K562 (cell line): ENCODE measurements at regions not wholly inside any gene's neighbourhood (a gene's known extent, or its start where the extent isn't known, plus 50 kb on each side); places are given as distances from the start of the nearest gene placed in this dataset.

Source experiments
- ATAC-seq: fragments of 200-7000 bp; cut with Tn5 transposase; 3 replicates; pipeline ENCODE4 v1.9.1; 2020; ENCODE audit warnings: moderate library complexity
- BruUV-seq: library from RNA; stranded (reverse); fragments of 400-500 nt; replicated peaks from 2 replicates; lab custom pipeline; 2021; lab: Mats Ljungman, UMichigan
- CTCF ChIA-PET: fragments of 300-600 bp; formaldehyde crosslinking; extraction: SDS; loops from one replicate; lab custom pipeline; 2021; ENCODE audit warnings: low intra/inter-chr PET ratio; lab: Yijun Ruan, JAX
- POLR2A ChIA-PET: fragments of 300-600, 350-650 bp; sonication (Branson Sonifier 250); formaldehyde crosslinking; extraction: SDS; loops from one replicate; lab custom pipeline; 2021; ENCODE audit warnings: antibody characterized with exemption, inconsistent platforms; lab: Yijun Ruan, JAX
- DNase-seq, 4 experiments: peaks; one replicate each; pipeline versions ENCODE4 v3.0.0 to v3.0.0-alpha.2; 2011 to 2018; ENCODE audit warnings: low spot score in 3 of 4, mixed read lengths in 3 of 4; ENCODE audit errors: extremely low read depth in 1 of 4
- FAIRE-seq: peaks from 2 replicates; lab custom pipeline; 2011; peaks lifted over from hg19 to GRCh38; lab: Jason Lieb, UNC
- H2AFZ ChIP-seq: 2 replicates; pipeline ENCODE4 v1.6.0; 2011; ENCODE audit warnings: low read depth, low read length, control low read depth, inconsistent platforms
- H3K27ac ChIP-seq: fragments of 200-600 bp; 3 replicates; pipeline ENCODE4 v1.8.0; 2011; ENCODE audit warnings: low read depth, mild to moderate bottlenecking, control low read depth, inconsistent platforms, low read length, moderate library complexity, mixed read lengths; ENCODE audit errors: extremely low read depth
- H3K27me3 ChIP-seq, 2 experiments: fragments of 300-600 bp in 1 of 2; 2 replicates in 1 of 2; 3 replicates in 1 of 2; pipeline versions ENCODE4 v1.6.0 to v1.8.0; 2011; ENCODE audit warnings: inconsistent platforms in 2 of 2, low read length in 2 of 2, mild to moderate bottlenecking in 1 of 2, mixed read lengths in 1 of 2, moderate library complexity in 1 of 2; ENCODE audit not compliant: control insufficient read depth in 2 of 2, insufficient read depth in 2 of 2
- H3K36me3 ChIP-seq: fragments of 300-600 bp; 3 replicates; pipeline ENCODE4 v1.8.0; 2011; ENCODE audit warnings: mild to moderate bottlenecking, low read length, inconsistent platforms; ENCODE audit not compliant: control insufficient read depth, insufficient read depth
- H3K4me1 ChIP-seq, 2 experiments: fragments of 200-600 bp in 1 of 2; replicated peaks in 1 of 2; 2 replicates in 1 of 2; 3 replicates in 1 of 2; pipeline versions ENCODE4 v1.5.1 to v1.8.0; 2011; ENCODE audit warnings: inconsistent platforms in 2 of 2, low read length in 2 of 2, mild to moderate bottlenecking in 1 of 2, mixed read lengths in 1 of 2, moderate library complexity in 1 of 2; ENCODE audit not compliant: control insufficient read depth in 2 of 2, insufficient read depth in 2 of 2
- H3K4me2 ChIP-seq: 2 replicates; pipeline ENCODE4 v1.6.1; 2011; ENCODE audit warnings: low read length, control low read depth, inconsistent platforms, mixed read lengths; ENCODE audit not compliant: insufficient read depth
- H3K4me3 ChIP-seq: fragments of 200-600 bp; sonication (generic), shearing (Covaris generic); 2 replicates; pipeline ENCODE4 v1.5.1; 2016; ENCODE audit warnings: control low read depth, inconsistent platforms
- H3K79me2 ChIP-seq: fragments of 200-600 bp; 3 replicates; pipeline ENCODE4 v1.8.0; 2011; ENCODE audit warnings: low read length, inconsistent platforms; ENCODE audit not compliant: control insufficient read depth, insufficient read depth
- H3K9ac ChIP-seq, 2 experiments: 2 replicates each; pipeline versions ENCODE4 v1.6.0 to v1.6.1; 2011; ENCODE audit warnings: low read depth in 2 of 2, low read length in 2 of 2, control low read depth in 1 of 2, inconsistent platforms in 1 of 2, mild to moderate bottlenecking in 1 of 2, mixed read lengths in 1 of 2; ENCODE audit not compliant: insufficient read depth in 1 of 2
- H3K9me1 ChIP-seq: one replicate; pipeline ENCODE4 v1.6.0; 2011; ENCODE audit warnings: inconsistent platforms, mild to moderate bottlenecking, low read length, moderate library complexity; ENCODE audit not compliant: control insufficient read depth, insufficient read depth
- H3K9me3 ChIP-seq: replicated peaks from 2 replicates; pipeline ENCODE4 v1.5.1; 2011; ENCODE audit warnings: low read depth, low read length, inconsistent platforms; ENCODE audit not compliant: control insufficient read depth, insufficient read depth
- H4K20me1 ChIP-seq: replicated peaks from 2 replicates; pipeline ENCODE4 v1.6.1; 2011; ENCODE audit warnings: low read length, inconsistent platforms, mixed read lengths; ENCODE audit not compliant: control insufficient read depth, insufficient read depth
- EHMT2 ChIP-seq: fragments of 450-650 bp; IDR thresholded peaks from 2 replicates; pipeline ENCODE4 v1.6.1; 2018; ENCODE audit warnings: antibody characterized with exemption
- FOXA3 ChIP-seq, 2 experiments: fragments of 450-650 bp in 1 of 2; sonication (generic) in 1 of 2; formaldehyde crosslinking; IDR thresholded peaks in 1 of 2; conservative IDR thresholded peaks in 1 of 2; 2 replicates each; pipeline versions ENCODE4 v1.4.0 to v1.8.0; 2020 to 2022; ENCODE audit warnings: mild to moderate bottlenecking in 2 of 2, missing genetic modification reagents in 1 of 2
- KLF6 ChIP-seq: fragments of 250-450 bp; sonication (Bioruptor Pico); IDR thresholded peaks from 2 replicates; pipeline ENCODE4 v1.4.0; 2020; ENCODE audit warnings: mild to moderate bottlenecking, moderate library complexity, borderline replicate concordance
- LCOR ChIP-seq: sonication (generic); formaldehyde crosslinking; IDR thresholded peaks from 2 replicates; pipeline ENCODE4 v1.8.0; 2022; ENCODE audit warnings: mild to moderate bottlenecking, missing genetic modification reagents
- POLR2H ChIP-seq: IDR thresholded peaks from 2 replicates; pipeline ENCODE4 v1.6.1; 2016; ENCODE audit warnings: missing genetic modification characterization, low read depth, mild to moderate bottlenecking, control low read depth, missing compliant biosample characterization, moderate library complexity
- RBM34 ChIP-seq: fragments of 200-400 bp; formaldehyde crosslinking; IDR thresholded peaks from 2 replicates; pipeline ENCODE4 v1.6.1; 2018; ENCODE audit warnings: low read length, borderline replicate concordance; ENCODE audit not compliant: insufficient read depth
- TEAD2 ChIP-seq: fragments of 450-650 bp; IDR thresholded peaks from 2 replicates; pipeline ENCODE4 v1.6.1; 2016; ENCODE audit warnings: missing genetic modification characterization, control low read depth, missing compliant biosample characterization
- ZNF143 ChIP-seq: sonication (generic); formaldehyde crosslinking; IDR thresholded peaks from 2 replicates; pipeline ENCODE4 v1.9.0; 2022; ENCODE audit warnings: mild to moderate bottlenecking, missing genetic modification reagents
- whole genome bisulfite sequencing: fragments of 100-300 bp; shearing (Covaris generic); methylation state at CpG from one replicate; pipeline ENCODE4 v1.1.6; 2016; ENCODE audit warnings: low coverage, mixed read lengths; ENCODE audit not compliant: insufficient coverage; ENCODE audit errors: missing lambda C conversion rate; 5-methylcytosine and 5-hydroxymethylcytosine counted together
- in situ Hi-C: fragments of 300-500 bp; cut with MboI; formaldehyde crosslinking; loops from 4 replicates; pipeline ENCODE4 v1.15.0; 2018; ENCODE audit warnings: inconsistent platforms, mixed read lengths
- intact Hi-C: fragments of 100-400 bp; cut with micrococcal nuclease; formaldehyde crosslinking; loops from 2 replicates; pipeline ENCODE4 v1.14.2; 2022

DNA sequence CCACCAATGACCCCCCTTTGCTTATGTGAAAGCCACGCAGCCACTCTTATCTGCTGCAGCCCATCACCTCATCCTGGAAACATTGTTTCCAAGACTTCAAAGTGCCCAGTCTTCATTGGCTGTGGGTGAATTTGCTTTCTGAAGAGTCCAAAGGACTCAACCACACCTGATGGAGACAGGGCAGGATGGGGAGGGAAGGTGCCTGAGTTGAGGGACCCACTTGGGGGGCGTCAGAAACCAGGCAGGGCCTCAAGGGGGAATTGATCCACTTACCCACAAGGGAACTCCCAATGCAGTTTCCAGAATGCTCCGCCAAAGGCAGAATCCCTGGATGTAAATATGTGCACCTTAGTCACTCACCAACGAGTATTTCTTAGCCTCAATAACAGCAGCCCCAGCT lies 147.9 kb upstream of the ATP2B2 start (continued):
- TF ChIP-seq EHMT2 (no peak), RBM34 (no peak), KLF6 (no peak), TEAD2 (no peak), FOXA3 (CRISPR knock-in tag; conservative IDR thresholded peaks at IDR 0.05 in 1 of 2, IDR thresholded peaks at IDR 0.05 in 1 of 2) (no peak)

DNA sequence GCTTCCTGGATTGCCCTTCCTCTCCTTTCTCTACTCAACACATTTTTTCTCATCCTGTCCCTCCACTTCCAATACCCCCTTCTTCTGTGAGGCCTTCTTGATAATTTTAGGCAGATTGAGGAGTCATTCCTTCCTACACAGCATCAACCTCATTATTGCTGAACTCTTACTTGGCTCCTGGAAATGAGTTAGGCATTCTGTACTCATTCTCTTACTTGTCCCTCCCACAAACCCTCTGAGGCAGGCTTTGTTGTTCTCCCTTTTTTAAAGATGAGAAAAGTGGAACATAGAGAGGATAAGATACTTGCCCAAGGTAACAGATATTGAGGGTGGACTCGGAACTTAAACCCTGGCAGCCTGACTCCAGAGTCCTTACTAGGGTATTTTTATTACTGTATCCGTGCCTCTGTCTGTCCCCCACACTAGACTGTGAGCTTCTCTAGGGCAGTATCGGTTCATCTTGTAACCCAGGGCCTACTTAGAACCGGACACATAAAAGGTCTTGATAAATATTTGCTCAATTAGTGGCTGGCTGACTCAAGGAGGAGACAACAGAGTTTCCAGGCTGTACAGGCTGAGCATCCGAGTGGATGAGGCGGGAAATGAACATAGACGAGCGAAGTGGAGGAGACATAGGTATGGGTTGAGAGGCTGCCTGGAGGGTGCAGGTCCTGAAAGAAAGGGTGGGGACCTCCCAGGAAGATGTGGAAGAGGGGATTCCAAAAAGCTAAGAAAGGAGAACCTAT lies 148.7 kb upstream of the ATP2B2 start:
- in situ Hi-C loops (no loop called here), intact Hi-C loops (no loop called here)
- no peaks in the 10 kb centered on the region for H4K20me1 ChIP-seq
- no peak overlapping the region for H3K9ac ChIP-seq
- TF ChIP-seq ZNF143 (CRISPR knock-in tag) (no peak), POLR2H (no peak), LCOR (CRISPR knock-in tag) (no peak)
- no TSS peak for BruUV-seq
- DNase-seq (no peak), FAIRE-seq (no peak), ATAC-seq (no peak)
- 0% methylated on average over 8 of the region's 8 CpGs for WGBS
- H3K4me1 ChIP-seq = no peaks in the 10 kb centered on the region
- ChIA-PET CTCF (no interaction called here), POLR2A (interaction anchor here (1.3 kb wide), 1 partner anchor 11 kb away, joined by 3 read pairs; no protein-coding TSS in a partner anchor)
- H2AFZ ChIP-seq = no peak overlapping the region
- H3K9me3 ChIP-seq = no peaks in the 10 kb centered on the region
- no peaks in the 10 kb centered on the region for H3K9me1 ChIP-seq
- H3K79me2 ChIP-seq = no peaks in the 10 kb centered on the region
- H3K4me3 ChIP-seq = no peak overlapping the region
- H3K36me3 ChIP-seq = no peaks in the 10 kb centered on the region
- H3K27me3 ChIP-seq = peaks cover 2 to 13% of the 10 kb centered on the region in 2 experiments; a peak in 2 of 5 replicates
- H3K4me2 ChIP-seq = no peak overlapping the region
- no peak overlapping the region for H3K27ac ChIP-seq
